HG03139 (cell line): ENCODE measurements at regions not wholly inside any gene's neighbourhood (a gene's known extent, or its start where the extent isn't known, plus 50 kb on each side); places are given as distances from the start of the nearest gene placed in this dataset.
"Not testable (repeated sequence)": the region's sequence is repeated elsewhere in the genome, so short reads cannot be mapped to it uniquely, and the experiment has no call there.

ENCODE experiments used
- ATAC-seq: cut with Tn5 transposase; IDR thresholded peaks from one replicate; pipeline ENCODE4 v1.9.1; 2021; ENCODE audit not compliant: unreplicated experiment

DNA sequence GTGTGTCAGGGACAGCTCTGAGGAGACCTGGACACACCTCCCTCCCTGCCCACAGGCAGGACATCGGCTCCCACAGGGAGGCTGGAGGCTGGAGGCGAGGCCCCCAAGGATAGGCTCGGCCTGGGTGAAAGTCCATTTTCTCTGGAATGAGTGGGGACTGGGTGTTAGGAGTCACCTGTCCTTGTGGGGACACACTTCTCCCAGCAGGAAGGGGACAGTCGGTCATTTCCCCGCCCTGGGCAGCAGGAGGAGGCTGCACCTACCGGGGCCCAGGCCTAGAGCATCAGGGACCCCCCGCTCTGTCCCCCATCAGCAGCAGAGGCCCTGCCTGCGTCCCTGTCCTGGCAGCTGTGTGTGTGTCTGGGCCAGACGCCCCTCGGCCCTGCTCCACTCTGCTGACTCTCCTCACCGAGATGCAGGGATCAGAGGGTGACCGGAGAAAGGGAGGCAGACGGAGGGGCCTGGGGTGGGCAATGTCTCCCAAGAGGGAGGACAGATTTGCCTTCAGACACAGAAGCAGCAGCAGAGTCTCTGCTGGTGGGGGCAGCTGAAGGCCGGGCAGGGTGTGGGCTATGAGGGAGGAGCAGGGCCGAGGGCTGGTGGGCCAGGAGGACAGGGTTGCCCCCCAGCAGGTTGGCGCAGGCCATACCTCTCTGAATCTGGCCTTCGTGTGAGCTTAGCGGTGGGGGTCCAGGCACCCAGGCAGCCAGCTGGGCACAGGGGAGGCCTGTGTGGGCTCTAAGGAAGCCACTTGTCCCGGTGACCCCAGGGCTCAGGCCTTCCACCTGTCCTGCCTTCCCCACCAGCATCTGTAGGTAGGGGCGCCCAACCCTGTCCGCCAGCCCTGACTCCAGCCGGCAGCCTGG lies 125.7 kb upstream of the NKX1-1 start:
- ATAC-seq, result no peak

DNA sequence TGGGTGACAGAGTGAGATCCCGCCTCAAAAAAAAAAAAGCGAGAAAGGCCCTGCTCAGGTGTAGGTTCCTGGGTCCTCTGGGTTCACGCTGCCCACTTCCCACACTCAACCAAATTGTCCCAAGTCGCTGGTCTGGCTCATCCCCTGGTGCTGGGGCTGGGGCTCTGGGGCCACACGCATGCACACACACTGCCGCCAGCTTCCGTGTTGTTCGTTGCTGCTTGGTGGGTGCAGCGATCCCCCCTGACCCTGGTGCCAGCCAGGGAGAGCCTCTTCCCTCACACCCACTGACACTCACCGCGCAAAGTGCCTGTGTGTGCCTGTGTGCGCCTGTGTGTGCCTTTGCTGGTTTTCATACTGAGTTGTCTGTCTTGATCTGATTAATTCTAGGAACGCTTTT lies 124.1 kb upstream of the NKX1-1 start:
- ATAC-seq, result no peak

DNA sequence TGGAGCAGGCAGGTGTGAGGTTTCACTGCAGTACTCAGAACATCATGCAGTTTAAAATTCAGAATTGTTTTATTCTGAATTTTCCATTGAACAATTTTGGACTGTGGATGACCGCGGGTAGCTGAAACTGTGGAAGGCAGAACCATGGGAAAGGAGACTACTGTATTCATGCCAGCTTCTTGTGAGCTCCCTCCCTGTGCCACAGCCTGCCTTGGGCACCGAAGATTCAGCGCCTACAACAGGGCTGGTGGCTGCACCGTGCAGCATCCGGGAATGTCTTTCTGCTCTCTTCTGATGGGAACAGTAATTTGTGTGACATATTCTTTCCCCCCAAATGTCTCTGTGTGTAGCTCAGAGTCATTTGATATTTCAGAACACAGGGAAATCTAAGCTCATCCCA lies 118.5 kb upstream of the NKX1-1 start:
- ATAC-seq, result no peak

GRCh38 chr4:1523907-1524636 lies 117.8 kb upstream of the NKX1-1 start:
- no peak for ATAC-seq

- no peak for ATAC-seq
Observed at GRCh38 chr4:1523506-1523905, 117.3 kb upstream of the NKX1-1 start.

DNA sequence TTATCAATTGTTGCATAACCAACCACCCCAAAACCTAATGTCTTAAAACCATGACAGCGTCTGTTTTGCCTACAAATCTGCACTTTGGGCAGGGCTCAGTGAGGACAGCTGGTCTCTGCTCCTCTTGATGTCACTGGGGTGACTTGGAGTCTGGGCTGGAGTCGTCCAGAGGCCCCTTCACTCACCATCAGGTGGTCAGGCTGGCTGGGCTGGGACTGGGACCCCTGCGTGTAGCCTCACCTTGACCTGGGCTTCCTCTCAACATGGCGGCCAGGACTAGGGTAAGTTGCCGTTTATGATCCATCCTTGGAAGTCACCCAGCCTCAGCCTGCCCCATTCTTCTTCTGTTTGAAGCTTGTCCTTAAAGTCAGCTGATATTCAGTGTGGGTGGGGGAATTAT lies 116.8 kb upstream of the NKX1-1 start:
- no peak for ATAC-seq

- ATAC-seq, result no peak
Observed at GRCh38 chr4:1522606-1523005, 116.4 kb upstream of the NKX1-1 start.

GRCh38 chr4:1521821-1522361 lies 115.6 kb upstream of the NKX1-1 start:
- no peak for ATAC-seq

DNA sequence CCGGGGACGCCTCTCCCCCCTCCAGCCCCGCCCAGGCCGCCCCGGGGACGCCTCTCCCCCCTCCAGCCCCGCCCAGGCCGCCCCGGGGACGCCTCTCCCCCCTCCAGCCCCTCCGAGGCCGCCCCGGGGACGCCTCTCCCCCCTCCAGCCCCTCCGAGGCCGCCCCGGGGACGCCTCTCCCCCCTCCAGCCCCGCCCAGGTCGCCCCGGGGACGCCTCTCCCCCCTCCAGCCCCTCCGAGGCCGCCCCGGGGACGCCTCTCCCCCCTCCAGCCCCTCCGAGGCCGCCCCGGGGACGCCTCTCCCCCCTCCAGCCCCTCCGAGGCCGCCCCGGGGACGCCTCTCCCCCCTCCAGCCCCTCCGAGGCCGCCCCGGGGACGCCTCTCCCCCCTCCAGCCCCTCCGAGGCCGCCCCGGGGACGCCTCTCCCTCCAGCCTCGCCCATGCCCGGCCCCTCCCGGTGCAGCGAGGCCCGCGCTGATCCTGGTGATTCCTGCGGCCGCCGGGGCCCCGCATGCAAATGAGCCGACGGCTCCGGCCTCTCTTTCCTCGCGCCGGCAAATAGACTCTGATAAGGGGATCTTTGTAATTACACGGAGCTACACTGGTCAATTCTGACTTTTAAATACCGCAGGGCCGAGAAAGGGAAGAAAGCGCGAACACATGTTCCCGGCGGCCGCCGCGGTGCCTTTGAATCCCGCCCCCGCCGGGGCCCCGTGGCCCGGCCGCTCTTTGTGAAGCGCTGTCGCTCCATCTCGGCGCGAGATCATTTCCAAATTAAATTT lies 114.7 kb upstream of the NKX1-1 start:
- ATAC-seq, result not testable (repeated sequence)

DNA sequence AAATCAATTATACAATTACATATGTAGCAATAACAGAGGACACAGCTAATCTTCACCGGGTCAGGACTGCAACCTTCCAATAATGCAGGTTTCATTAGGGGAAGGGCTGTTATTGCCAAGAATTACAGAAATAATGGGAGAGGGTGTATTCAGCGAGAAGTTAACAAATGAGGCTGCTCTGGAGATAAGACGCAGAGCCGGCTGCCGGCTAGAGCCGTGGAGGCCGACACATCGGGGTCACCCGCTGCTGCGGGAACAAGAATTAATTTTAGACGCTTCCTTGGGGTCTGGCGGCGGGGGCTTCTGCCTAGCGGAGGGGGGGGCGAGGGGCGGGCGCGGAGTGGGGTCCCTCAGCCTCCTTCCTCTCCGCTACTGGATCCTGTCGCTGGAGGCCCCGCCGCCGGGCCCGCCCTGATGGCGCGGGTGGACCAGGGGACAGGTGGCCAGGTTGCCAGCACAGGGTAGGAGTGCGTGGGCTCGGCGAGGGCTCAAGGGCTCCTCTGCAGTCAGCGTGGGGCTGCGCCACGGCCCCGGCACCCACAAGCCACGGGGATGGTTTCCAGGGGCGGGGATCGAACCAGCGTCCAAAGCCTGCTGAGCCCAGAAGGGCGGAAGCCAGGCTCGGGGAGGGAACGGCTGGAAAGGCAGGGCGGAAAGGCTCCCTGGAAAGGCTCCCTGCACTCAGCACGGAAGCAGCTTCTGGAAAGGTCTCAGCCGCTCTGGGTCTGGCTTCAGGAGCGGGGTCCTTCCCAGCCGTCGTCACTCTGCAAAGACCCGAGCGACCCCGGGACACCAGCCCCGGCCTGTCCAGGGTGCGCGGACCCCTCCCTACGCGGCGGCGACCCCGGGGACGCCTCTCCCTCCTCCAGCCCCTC lies 113.8 kb upstream of the NKX1-1 start:
- no peak for ATAC-seq

- no peak for ATAC-seq
Observed at GRCh38 chr4:1518997-1519700, 112.9 kb upstream of the NKX1-1 start.

DNA sequence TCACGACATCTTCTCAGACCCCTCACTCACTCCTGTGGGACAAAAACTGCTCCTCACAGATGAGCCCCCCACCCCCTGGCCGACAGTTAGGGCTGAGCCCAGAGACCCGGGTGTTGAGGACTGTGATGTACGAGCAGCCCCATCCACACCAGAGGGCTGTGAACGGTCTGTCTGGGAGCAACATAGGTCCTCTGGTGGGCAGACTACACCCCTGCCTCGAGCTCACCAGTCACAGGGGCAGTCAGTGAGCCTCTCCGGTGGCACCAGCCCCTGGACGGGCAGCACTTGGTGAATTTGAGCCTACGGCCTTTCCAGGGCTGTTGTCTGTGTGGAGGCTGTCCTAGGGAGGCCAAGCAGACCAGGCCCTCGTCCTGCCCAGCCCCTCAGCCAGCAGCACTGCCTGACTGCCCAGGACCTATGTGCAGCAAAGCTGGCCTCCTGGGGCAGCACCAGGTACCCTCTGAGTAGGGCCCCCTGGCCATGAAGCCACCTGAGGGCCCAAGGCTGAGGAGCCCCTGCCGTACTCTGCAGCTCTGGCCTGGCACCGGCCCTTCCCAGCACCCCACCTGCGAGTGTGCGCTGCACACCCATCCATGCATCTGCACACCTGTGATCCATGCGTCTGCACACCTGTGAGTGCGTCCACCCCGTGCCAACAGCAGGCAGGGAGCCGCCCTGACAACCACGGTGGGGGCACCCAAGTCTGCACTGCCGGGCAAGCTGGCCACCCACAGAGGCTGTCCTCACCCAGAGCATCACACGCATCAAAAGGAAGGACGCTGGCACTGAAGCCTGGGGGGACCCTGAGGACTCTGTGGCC lies 111.6 kb upstream of the NKX1-1 start:
- no peak for ATAC-seq

DNA sequence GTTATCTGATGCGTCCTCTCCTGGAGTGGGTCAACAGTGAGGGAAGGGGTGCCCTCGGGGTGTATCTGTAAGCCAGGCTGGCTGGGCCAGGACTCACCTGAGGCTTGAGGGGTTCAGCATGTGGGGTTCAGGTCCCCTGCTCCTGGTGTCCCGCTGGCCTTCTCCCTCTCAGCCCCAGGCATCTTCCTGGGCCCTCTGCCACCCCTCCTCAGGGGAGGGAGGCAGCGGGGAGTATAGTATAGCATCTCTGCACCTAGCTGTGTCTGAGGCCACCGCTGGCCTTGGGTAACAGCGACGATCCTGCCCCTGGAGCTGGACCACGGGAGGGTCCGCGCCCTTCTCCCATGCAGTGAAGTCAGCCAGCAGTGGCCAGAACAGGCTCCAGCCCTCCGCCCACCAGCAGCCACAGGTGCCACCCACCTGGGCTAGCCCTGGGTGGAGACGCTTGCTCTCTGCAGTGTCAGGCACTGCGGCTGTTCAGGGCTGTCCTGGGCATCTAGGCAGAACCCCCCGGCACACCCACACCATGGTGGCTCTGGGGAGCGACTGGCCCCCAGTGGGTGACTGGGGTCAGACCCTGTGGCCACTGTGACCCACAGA lies 110.7 kb upstream of the NKX1-1 start:
- no peak for ATAC-seq

DNA sequence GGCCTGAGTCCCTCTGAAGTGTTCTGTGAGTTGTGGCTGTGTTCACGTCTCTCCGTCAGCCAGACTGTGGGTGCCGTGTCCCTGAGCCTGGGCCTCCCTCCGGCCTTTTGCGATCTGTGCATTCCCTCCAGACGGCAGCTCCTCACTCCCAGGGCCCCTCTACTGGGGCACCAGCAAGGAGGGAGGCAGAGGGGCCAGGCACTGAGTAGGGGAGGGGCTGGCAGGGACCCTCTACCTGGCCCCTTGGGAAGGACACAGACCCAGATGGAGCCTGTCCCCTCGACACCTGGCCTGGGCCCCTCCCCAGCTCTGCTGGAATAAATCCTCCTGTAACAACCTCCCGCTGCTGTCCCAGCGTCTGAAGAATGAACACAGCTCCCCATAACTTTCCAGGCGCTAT lies 110.0 kb upstream of the NKX1-1 start:
- no peak for ATAC-seq

DNA sequence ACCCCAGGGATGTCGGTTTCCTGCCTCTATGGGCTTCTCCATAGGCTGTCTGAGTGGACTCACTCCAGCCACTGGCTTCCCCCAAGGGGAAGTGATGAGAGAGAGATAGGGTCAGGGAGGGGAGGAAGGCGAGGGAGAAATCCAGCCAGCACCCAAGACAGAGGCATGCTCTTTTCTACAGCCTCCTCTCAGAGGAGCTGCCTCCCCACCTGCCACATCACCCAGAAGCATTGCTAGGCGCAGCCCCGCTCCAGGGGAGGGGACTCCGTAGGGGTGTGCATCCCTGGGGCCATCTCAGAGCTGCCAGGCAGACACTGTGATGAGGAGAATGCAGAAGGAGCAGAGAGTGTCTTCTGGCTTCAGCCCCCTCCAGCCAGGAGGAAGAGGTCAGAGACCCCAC lies 109.5 kb upstream of the NKX1-1 start:
- ATAC-seq, result no peak

GRCh38 chr4:1515156-1515555 lies 108.9 kb upstream of the NKX1-1 start:
- no peak for ATAC-seq

GRCh38 chr4:1514612-1515011 lies 108.4 kb upstream of the NKX1-1 start:
- ATAC-seq, result no peak

- ATAC-seq, result no peak
Observed at GRCh38 chr4:1513936-1514483, 107.8 kb upstream of the NKX1-1 start.
